ENCODE measurements at regions not wholly inside any gene's neighbourhood (a gene's known extent, or its start where the extent isn't known, plus 50 kb on each side); places are given as distances from the start of the nearest gene placed in this dataset.
A peak's percentile ranks its signal among the peaks of the same experiment; 100 is the strongest.

DNA sequence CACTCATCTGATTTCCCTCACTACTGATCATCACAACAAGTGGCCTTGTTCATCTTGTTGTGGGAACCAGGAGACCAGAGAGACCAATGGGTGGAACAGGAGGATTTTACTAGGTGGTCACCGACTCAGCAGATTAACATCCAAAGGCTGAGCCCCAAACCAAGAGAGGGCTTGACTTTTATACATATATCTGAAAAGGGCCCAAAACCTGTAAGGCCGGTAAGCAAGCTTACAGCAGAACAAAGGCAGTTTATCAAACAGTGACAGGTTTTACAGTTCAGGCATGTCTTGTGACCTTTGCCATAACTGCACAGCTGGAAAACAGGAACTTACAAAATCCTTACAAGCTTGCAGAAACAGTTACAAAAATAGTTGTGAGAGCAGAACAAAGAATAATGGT, 195.9 kb downstream of the OR13H1 start:
- Histone ChIP-seq H3K4me3 (ENCODE audit: low read depth, low read length) (no peak overlapping the region), H3K27ac (ENCODE audit: low read depth, low read length) (no peak overlapping the region), H3K4me1 (ENCODE audit: control insufficient read depth, insufficient read depth, low read length) (no peaks in the 10 kb centered on the region), H3K9ac (ENCODE audit: low read depth, low read length) (no peak overlapping the region), H3K36me3 (ENCODE audit: control insufficient read depth, insufficient read depth, low read length) (peaks cover 92% of the 10 kb centered on the region), H3K9me3 (ENCODE audit: control insufficient read depth, insufficient read depth, low read length) (peaks cover 7% of the 10 kb centered on the region; the same call in 1 of the 2 replicates), H3K27me3 (ENCODE audit: control insufficient read depth, insufficient read depth, low read length) (no peaks in the 10 kb centered on the region)

DNA sequence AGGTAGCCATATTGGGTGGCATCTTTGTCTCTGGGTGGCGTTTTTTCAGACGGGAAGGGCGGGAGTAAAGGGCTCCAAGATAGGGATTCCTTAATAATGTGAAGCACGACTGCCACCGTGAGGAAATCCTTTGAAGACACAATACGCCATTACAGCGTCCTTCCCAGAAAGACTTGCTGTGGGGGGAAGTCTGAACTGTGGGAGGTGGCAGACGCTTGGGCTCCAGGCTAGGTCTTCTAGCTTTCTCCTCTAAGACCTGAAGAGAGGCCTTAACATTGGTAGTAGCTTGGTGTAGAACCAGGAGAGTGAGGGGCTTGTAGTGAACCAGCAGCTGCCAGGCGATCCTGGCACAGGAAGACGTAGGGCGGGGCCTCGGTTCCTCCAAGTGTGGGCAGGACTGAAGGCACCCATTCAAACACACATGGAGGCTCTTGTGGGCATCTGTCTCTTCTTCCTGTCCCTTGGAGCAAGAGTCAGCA, 197.3 kb downstream of the OR13H1 start:
- Histone ChIP-seq H3K4me3 (ENCODE audit: low read depth, low read length) (peak overlapping the region; percentile 8; the same call in 1 of the 2 replicates), H3K9me3 (ENCODE audit: control insufficient read depth, insufficient read depth, low read length) (peaks cover 7% of the 10 kb centered on the region; the same call in 1 of the 2 replicates), H3K27ac (ENCODE audit: low read depth, low read length) (peak overlapping the region; percentile 54), H3K4me1 (ENCODE audit: control insufficient read depth, insufficient read depth, low read length) (no peaks in the 10 kb centered on the region), H3K27me3 (ENCODE audit: control insufficient read depth, insufficient read depth, low read length) (no peaks in the 10 kb centered on the region), H3K9ac (ENCODE audit: low read depth, low read length) (no peak overlapping the region), H3K36me3 (ENCODE audit: control insufficient read depth, insufficient read depth, low read length) (peaks cover 90% of the 10 kb centered on the region)

DNA sequence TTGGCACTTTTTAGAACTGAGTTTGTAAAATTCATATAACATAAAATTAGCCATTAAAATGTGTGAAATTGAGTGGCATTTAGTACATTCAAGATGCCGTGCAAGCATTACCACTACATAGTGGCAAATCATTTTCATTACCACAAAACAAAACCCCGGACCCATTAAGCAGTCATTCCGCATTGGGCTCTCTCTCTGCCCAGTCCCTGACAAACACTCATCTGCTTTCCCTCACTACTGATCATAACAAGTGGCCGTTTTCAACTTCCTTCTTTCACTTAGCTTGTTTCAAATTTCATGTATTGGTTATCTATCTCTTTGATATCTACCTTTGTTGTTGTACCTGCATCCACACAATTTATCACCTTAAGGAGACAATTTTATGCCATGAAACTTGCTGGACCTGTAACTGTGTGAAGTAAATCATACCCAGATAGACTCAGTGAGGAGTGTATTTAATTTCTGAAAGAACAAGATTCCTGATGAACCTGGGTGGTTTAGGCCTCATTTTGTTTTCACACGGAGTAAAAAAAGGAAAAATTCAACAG, 202.1 kb downstream of the OR13H1 start:
- H3K9ac ChIP-seq (ENCODE audit: low read depth, low read length): no peak overlapping the region
- no peaks in the 10 kb centered on the region for H3K27me3 ChIP-seq (ENCODE audit: control insufficient read depth, insufficient read depth, low read length)
- peaks cover 7% of the 10 kb centered on the region; the same call in 1 of the 2 replicates for H3K9me3 ChIP-seq (ENCODE audit: control insufficient read depth, insufficient read depth, low read length)
- no peak overlapping the region for H3K4me3 ChIP-seq (ENCODE audit: low read depth, low read length)
- no peaks in the 10 kb centered on the region for H3K4me1 ChIP-seq (ENCODE audit: control insufficient read depth, insufficient read depth, low read length)
- no peak overlapping the region for H3K27ac ChIP-seq (ENCODE audit: low read depth, low read length)
- H3K36me3 ChIP-seq (ENCODE audit: control insufficient read depth, insufficient read depth, low read length): peaks cover 96% of the 10 kb centered on the region

- no peak overlapping the region for H3K9ac ChIP-seq (ENCODE audit: low read depth, low read length)
- H3K27ac ChIP-seq (ENCODE audit: low read depth, low read length): peak overlapping the region; percentile 40
- peaks cover 94% of the 10 kb centered on the region for H3K36me3 ChIP-seq (ENCODE audit: control insufficient read depth, insufficient read depth, low read length)
- H3K27me3 ChIP-seq (ENCODE audit: control insufficient read depth, insufficient read depth, low read length): no peaks in the 10 kb centered on the region
- no peak overlapping the region for H3K4me3 ChIP-seq (ENCODE audit: low read depth, low read length)
- peaks cover 6% of the 10 kb centered on the region; the same call in 1 of the 2 replicates for H3K9me3 ChIP-seq (ENCODE audit: control insufficient read depth, insufficient read depth, low read length)
- no peaks in the 10 kb centered on the region for H3K4me1 ChIP-seq (ENCODE audit: control insufficient read depth, insufficient read depth, low read length)
Observed at GRCh38 chrX:131746491-131746968, 202.7 kb downstream of the OR13H1 start.

DNA sequence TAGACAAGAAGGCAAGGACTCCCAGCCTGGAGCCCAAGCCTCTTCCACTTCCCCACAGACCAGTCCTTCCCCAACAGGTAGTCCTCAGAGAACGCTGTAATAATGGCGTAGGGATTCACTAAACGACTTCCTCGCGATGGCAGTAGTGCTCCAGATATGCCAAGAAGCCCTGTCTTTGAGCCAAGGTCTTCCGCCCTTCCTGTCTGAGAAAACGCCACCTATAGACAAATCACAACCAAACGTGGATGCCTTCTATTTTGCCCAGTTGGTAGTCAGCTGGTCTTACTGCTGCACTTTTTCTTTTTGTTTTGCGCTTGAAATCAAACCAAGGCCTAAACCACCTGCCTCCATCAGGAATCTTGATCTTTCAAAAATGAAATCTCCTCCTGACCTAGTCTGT, 203.3 kb downstream of the OR13H1 start:
- H3K27me3 ChIP-seq (ENCODE audit: control insufficient read depth, insufficient read depth, low read length): no peaks in the 10 kb centered on the region
- H3K9me3 ChIP-seq (ENCODE audit: control insufficient read depth, insufficient read depth, low read length): peaks cover 3% of the 10 kb centered on the region; the same call in 1 of the 2 replicates
- no peaks in the 10 kb centered on the region for H3K4me1 ChIP-seq (ENCODE audit: control insufficient read depth, insufficient read depth, low read length)
- no peak overlapping the region for H3K9ac ChIP-seq (ENCODE audit: low read depth, low read length)
- no peak overlapping the region for H3K27ac ChIP-seq (ENCODE audit: low read depth, low read length)
- no peak overlapping the region for H3K4me3 ChIP-seq (ENCODE audit: low read depth, low read length)
- peaks cover 94% of the 10 kb centered on the region for H3K36me3 ChIP-seq (ENCODE audit: control insufficient read depth, insufficient read depth, low read length)

GRCh38 chrX:131752493-131753198, 208.8 kb downstream of the OR13H1 start:
- Histone ChIP-seq H3K36me3 (ENCODE audit: control insufficient read depth, insufficient read depth, low read length) (peaks cover 95% of the 10 kb centered on the region), H3K9ac (ENCODE audit: low read depth, low read length) (no peak overlapping the region; the same call in 1 of the 2 replicates), H3K4me1 (ENCODE audit: control insufficient read depth, insufficient read depth, low read length) (no peaks in the 10 kb centered on the region), H3K4me3 (ENCODE audit: low read depth, low read length) (peak overlapping the region; percentile 24; the same call in 1 of the 2 replicates), H3K9me3 (ENCODE audit: control insufficient read depth, insufficient read depth, low read length) (no peaks in the 10 kb centered on the region), H3K27ac (ENCODE audit: low read depth, low read length) (no peak overlapping the region), H3K27me3 (ENCODE audit: control insufficient read depth, insufficient read depth, low read length) (no peaks in the 10 kb centered on the region)

- Histone ChIP-seq H3K4me1 (ENCODE audit: control insufficient read depth, insufficient read depth, low read length) (no peaks in the 10 kb centered on the region), H3K9me3 (ENCODE audit: control insufficient read depth, insufficient read depth, low read length) (peaks cover 7% of the 10 kb centered on the region; the same call in 1 of the 2 replicates), H3K4me3 (ENCODE audit: low read depth, low read length) (no peak overlapping the region), H3K9ac (ENCODE audit: low read depth, low read length) (no peak overlapping the region), H3K27ac (ENCODE audit: low read depth, low read length) (no peak overlapping the region), H3K36me3 (ENCODE audit: control insufficient read depth, insufficient read depth, low read length) (peaks cover 96% of the 10 kb centered on the region), H3K27me3 (ENCODE audit: control insufficient read depth, insufficient read depth, low read length) (no peaks in the 10 kb centered on the region)
Observed at GRCh38 chrX:131762802-131763234, 218.9 kb downstream of the OR13H1 start.

GRCh38 chrX:131763674-131764073, 219.8 kb downstream of the OR13H1 start:
- Histone ChIP-seq H3K4me1 (ENCODE audit: control insufficient read depth, insufficient read depth, low read length) (no peaks in the 10 kb centered on the region), H3K9me3 (ENCODE audit: control insufficient read depth, insufficient read depth, low read length) (peaks cover 7% of the 10 kb centered on the region; the same call in 1 of the 2 replicates), H3K9ac (ENCODE audit: low read depth, low read length) (no peak overlapping the region), H3K4me3 (ENCODE audit: low read depth, low read length) (no peak overlapping the region), H3K27ac (ENCODE audit: low read depth, low read length) (no peak overlapping the region), H3K36me3 (ENCODE audit: control insufficient read depth, insufficient read depth, low read length) (peaks cover 96% of the 10 kb centered on the region), H3K27me3 (ENCODE audit: control insufficient read depth, insufficient read depth, low read length) (no peaks in the 10 kb centered on the region)

DNA sequence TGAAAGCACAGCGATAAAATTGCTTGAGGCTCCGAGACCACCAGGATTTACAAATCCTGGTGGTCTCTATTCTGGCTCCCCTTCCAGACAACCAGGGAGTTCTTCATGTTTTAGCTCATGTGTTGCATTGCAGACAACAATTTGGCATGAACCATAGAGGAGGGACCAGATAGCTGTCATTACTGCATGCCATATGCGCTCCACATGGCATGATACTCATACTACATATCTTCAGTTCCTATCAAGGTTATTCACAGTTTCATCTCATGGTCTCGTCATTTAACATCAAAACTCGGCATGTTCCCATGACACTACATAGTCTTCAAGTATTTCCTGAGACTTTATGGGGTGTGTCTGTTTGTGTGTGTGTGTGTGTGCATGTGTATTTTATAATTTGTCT, 220.3 kb downstream of the OR13H1 start:
- Histone ChIP-seq H3K4me1 (ENCODE audit: control insufficient read depth, insufficient read depth, low read length) (no peaks in the 10 kb centered on the region), H3K36me3 (ENCODE audit: control insufficient read depth, insufficient read depth, low read length) (peaks cover 95% of the 10 kb centered on the region), H3K9me3 (ENCODE audit: control insufficient read depth, insufficient read depth, low read length) (peaks cover 7% of the 10 kb centered on the region; the same call in 1 of the 2 replicates), H3K27ac (ENCODE audit: low read depth, low read length) (no peak overlapping the region), H3K4me3 (ENCODE audit: low read depth, low read length) (no peak overlapping the region), H3K9ac (ENCODE audit: low read depth, low read length) (no peak overlapping the region), H3K27me3 (ENCODE audit: control insufficient read depth, insufficient read depth, low read length) (no peaks in the 10 kb centered on the region)

GRCh38 chrX:131778269-131779218, 234.7 kb downstream of the OR13H1 start:
- no peak overlapping the region for H3K9ac ChIP-seq (ENCODE audit: low read depth, low read length)
- H3K27ac ChIP-seq (ENCODE audit: low read depth, low read length): no peak overlapping the region
- H3K4me3 ChIP-seq (ENCODE audit: low read depth, low read length): no peak overlapping the region

More at GRCh38 chrX:131778269-131779218, 234.7 kb downstream of the OR13H1 start:
- Histone ChIP-seq H3K4me1 (ENCODE audit: control insufficient read depth, insufficient read depth, low read length) (no peaks in the 10 kb centered on the region), H3K36me3 (ENCODE audit: control insufficient read depth, insufficient read depth, low read length) (peaks cover 96% of the 10 kb centered on the region), H3K9me3 (ENCODE audit: control insufficient read depth, insufficient read depth, low read length) (no peaks in the 10 kb centered on the region), H3K27me3 (ENCODE audit: control insufficient read depth, insufficient read depth, low read length) (no peaks in the 10 kb centered on the region)
